ENCODE measurements at regions not wholly inside any gene's neighbourhood (a gene's known extent, or its start where the extent isn't known, plus 50 kb on each side); places are given as distances from the start of the nearest gene placed in this dataset.

GRCh38 chr3:159881828-159882309, 106.8 kb upstream of the IL12A start:
- TF ChIP-seq CTCF (optimal IDR thresholded peaks at IDR 0.05 in 1 of 3, IDR thresholded peaks at IDR 0.05 in 1 of 3, conservative IDR thresholded peaks at IDR 0.05 in 1 of 3; ENCODE audit: extremely low read depth in 1 of 3, insufficient read depth in 2 of 3, low read length in 3 of 3) (no peak), EZH2 (IDR thresholded peaks at IDR 0.05; ENCODE audit: low read length) (no peak)
